HL-60 (cell line): ENCODE measurements at regions not wholly inside any gene's neighbourhood (a gene's known extent, or its start where the extent isn't known, plus 50 kb on each side); places are given as distances from the start of the nearest gene placed in this dataset.
"Not testable (repeated sequence)": the region's sequence is repeated elsewhere in the genome, so short reads cannot be mapped to it uniquely, and the experiment has no call there.

Experiments
- DNase-seq, 2 experiments: peaks; one replicate each; pipeline ENCODE4 v3.0.0-alpha.2; 2010 to 2020; ENCODE audit warnings: low read depth in 1 of 2, low spot score in 1 of 2
- H3K27ac ChIP-seq: fragments of 250-450 bp; sonication (Bioruptor Pico); replicated peaks from 2 replicates; pipeline ENCODE4 v1.5.1; 2020; ENCODE audit warnings: mild to moderate bottlenecking, moderate library complexity
- H3K27me3 ChIP-seq: fragments of 250-450 bp; sonication (Bioruptor Pico); 2 replicates; pipeline ENCODE4 v1.5.1; 2021; ENCODE audit warnings: mild to moderate bottlenecking, moderate library complexity; ENCODE audit not compliant: insufficient read depth, poor library complexity, severe bottlenecking
- H3K4me3 ChIP-seq: replicated peaks from 2 replicates; pipeline ENCODE4 v1.5.1; 2011; ENCODE audit warnings: mild to moderate bottlenecking, control low read depth, low read length; ENCODE audit not compliant: insufficient read depth
- GABPA ChIP-seq: IDR thresholded peaks from 2 replicates; pipeline ENCODE4 v1.6.1; 2012; ENCODE audit warnings: low read depth
- POLR2AphosphoS5 ChIP-seq: IDR thresholded peaks from 2 replicates; pipeline ENCODE4 v1.6.1; 2012; ENCODE audit warnings: low read depth
- REST ChIP-seq: IDR thresholded peaks from 2 replicates; pipeline ENCODE4 v1.6.1; 2012; ENCODE audit warnings: low read depth; ENCODE audit not compliant: insufficient replicate concordance
- SPI1 ChIP-seq: IDR thresholded peaks from 2 replicates; pipeline ENCODE4 v1.6.1; 2012; ENCODE audit warnings: low read depth, mild to moderate bottlenecking, borderline replicate concordance
- TF ChIP-seq, protein P1 (sequence below): IDR thresholded peaks from one replicate; pipeline ENCODE4 v1.5.1; 2011; ENCODE audit warnings: low read length, control low read depth, inconsistent platforms; ENCODE audit not compliant: insufficient read depth

GRCh38 chr2:183477296-183477695, 353.1 kb downstream of the NUP35 start:
- Histone ChIP-seq H3K27ac (no peak overlapping the region), H3K27me3 (no peaks in the 10 kb centered on the region), H3K4me3 (no peak overlapping the region)
- TF ChIP-seq REST, result no peak
- TF ChIP-seq POLR2AphosphoS5, result no peak
- TF ChIP-seq GABPA, result no peak
- no peak for TF ChIP-seq SPI1
- TF ChIP-seq, protein P1, sequence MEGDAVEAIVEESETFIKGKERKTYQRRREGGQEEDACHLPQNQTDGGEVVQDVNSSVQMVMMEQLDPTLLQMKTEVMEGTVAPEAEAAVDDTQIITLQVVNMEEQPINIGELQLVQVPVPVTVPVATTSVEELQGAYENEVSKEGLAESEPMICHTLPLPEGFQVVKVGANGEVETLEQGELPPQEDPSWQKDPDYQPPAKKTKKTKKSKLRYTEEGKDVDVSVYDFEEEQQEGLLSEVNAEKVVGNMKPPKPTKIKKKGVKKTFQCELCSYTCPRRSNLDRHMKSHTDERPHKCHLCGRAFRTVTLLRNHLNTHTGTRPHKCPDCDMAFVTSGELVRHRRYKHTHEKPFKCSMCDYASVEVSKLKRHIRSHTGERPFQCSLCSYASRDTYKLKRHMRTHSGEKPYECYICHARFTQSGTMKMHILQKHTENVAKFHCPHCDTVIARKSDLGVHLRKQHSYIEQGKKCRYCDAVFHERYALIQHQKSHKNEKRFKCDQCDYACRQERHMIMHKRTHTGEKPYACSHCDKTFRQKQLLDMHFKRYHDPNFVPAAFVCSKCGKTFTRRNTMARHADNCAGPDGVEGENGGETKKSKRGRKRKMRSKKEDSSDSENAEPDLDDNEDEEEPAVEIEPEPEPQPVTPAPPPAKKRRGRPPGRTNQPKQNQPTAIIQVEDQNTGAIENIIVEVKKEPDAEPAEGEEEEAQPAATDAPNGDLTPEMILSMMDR, result no peak
- no peak for DNase-seq

GRCh38 chr2:183478941-183479595, 354.8 kb downstream of the NUP35 start:
- not testable (repeated sequence) for H3K4me3 ChIP-seq, DNase-seq, H3K27ac ChIP-seq, H3K27me3 ChIP-seq

DNA sequence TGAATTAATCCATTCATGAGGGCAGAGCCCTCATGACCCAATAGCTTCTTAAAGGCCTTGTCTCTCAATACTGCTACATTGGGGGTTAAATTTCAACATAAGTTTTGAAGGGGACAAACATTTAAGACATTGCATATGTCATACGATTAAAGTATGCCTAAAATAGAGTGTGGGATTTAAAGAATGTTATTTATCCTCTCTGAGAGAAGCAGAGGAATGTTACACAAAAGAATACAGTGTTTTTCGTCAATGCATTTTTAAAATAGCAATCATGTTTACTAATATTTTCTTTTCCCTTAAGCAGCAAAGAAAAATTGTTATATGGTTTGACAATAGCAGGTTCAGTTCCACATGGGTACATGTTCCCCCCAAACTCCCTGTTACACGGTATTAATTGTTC, 363.1 kb downstream of the NUP35 start:
- H3K4me3 ChIP-seq, result no peak overlapping the region
- no peak for DNase-seq
- no peak overlapping the region for H3K27ac ChIP-seq
- no peak for TF ChIP-seq GABPA
- TF ChIP-seq, protein P1, result no peak
- TF ChIP-seq REST, result no peak
- no peak for TF ChIP-seq SPI1
- TF ChIP-seq POLR2AphosphoS5, result no peak
- no peaks in the 10 kb centered on the region for H3K27me3 ChIP-seq

GRCh38 chr2:183488421-183488820, 364.2 kb downstream of the NUP35 start:
- no peak for DNase-seq
- no peak overlapping the region for H3K27ac ChIP-seq
- TF ChIP-seq GABPA, result no peak
- H3K4me3 ChIP-seq, result no peak overlapping the region
- no peaks in the 10 kb centered on the region for H3K27me3 ChIP-seq

DNA sequence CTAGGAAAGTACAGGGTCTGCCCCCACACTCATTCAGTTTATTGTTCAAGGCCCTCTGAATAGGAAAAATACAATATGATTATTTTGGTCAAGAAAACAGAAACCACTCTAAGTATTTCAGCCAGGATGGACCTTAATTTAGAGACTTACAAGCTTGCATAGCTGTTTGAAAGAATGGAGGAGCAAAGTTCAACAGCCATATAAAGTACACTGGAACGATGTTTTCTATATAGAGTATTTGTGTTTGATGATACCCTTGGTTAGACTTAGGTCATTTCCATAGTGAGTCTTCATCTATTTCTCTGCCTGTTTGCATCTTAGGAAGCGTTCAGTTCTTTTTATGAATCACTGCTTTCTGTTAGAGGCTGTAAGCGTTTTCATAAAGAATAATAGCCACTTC, 366.2 kb downstream of the NUP35 start:
- no peaks in the 10 kb centered on the region for H3K27me3 ChIP-seq
- H3K4me3 ChIP-seq, result no peak overlapping the region
- no peak overlapping the region for H3K27ac ChIP-seq
- no peak for DNase-seq
- no peak for TF ChIP-seq SPI1
- no peak for TF ChIP-seq REST
